ENCODE measurements at regions not wholly inside any gene's neighbourhood (a gene's known extent, or its start where the extent isn't known, plus 50 kb on each side); places are given as distances from the start of the nearest gene placed in this dataset.

DNA sequence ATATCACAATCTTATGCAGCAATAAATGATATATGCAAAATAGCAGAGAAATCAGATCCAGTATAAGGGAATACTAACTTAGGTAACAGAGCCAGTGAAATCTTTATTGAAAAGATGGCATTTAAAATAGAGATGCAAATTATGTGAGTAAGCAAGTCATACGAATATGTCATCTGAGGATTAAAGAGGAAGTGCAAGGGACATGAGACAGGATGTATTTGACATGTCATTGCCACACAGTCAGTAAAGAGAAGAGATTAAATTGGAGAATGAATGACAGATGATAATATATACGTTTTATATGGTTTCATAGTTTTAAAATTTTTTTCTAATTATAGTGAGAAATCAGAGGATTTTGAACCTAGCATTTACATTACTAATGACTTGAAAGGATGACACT, 426.4 kb downstream of the SLITRK5 start:
- Histone ChIP-seq H3K4me3 (ENCODE audit: low read depth in 1 of 2, low read length in 2 of 2) (no peak overlapping the region), H3K9me3 (ENCODE audit: control insufficient read depth in 1 of 2, low read length in 2 of 2) (peaks cover 0 to 3% of the 10 kb centered on the region in 2 donors), H3K9ac (ENCODE audit: low read depth in 1 of 2, low read length in 2 of 2) (no peak overlapping the region), H3K4me1 (ENCODE audit: control insufficient read depth in 1 of 2, insufficient read depth in 2 of 2, low read length in 2 of 2) (no peaks in the 10 kb centered on the region), H3K27me3 (ENCODE audit: control insufficient read depth in 1 of 2, insufficient read depth in 2 of 2, low read length in 2 of 2) (no peaks in the 10 kb centered on the region), H3K27ac (ENCODE audit: low read depth, low read length) (no peak overlapping the region), H3K36me3 (ENCODE audit: control insufficient read depth in 1 of 2, insufficient read depth in 2 of 2, low read length in 2 of 2) (no peaks in the 10 kb centered on the region)

DNA sequence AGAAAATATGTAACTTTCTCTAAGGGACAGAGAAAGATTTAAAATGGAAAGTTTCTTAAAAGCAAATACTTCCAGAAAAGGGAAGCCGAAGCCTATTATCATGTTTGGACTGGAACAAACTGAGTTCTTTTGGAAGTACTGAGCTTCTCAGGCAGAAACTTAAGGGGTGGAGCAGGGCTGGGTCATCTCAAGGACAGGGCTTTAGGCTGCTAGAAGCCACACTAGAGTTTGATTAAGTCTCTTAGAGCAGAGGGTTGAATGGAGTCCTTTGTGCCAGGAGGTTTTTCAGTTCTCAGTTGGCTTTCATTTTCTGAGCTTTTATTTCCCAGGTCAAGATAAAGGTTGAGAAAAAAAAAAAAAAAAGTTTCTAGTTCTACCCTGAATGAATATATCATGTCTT, 432.7 kb downstream of the SLITRK5 start:
- H3K4me3 ChIP-seq (ENCODE audit: low read depth in 1 of 2, low read length in 2 of 2), result no peak overlapping the region
- no peaks in the 10 kb centered on the region for H3K4me1 ChIP-seq (ENCODE audit: control insufficient read depth in 1 of 2, insufficient read depth in 2 of 2, low read length in 2 of 2)
- no peaks in the 10 kb centered on the region for H3K9me3 ChIP-seq (ENCODE audit: control insufficient read depth in 1 of 2, low read length in 2 of 2)
- no peak overlapping the region for H3K9ac ChIP-seq (ENCODE audit: low read depth in 1 of 2, low read length in 2 of 2)
- no peaks in the 10 kb centered on the region for H3K36me3 ChIP-seq (ENCODE audit: control insufficient read depth in 1 of 2, insufficient read depth in 2 of 2, low read length in 2 of 2)
- H3K27me3 ChIP-seq (ENCODE audit: control insufficient read depth in 1 of 2, insufficient read depth in 2 of 2, low read length in 2 of 2), result no peaks in the 10 kb centered on the region
- no peak overlapping the region for H3K27ac ChIP-seq (ENCODE audit: low read depth, low read length)

DNA sequence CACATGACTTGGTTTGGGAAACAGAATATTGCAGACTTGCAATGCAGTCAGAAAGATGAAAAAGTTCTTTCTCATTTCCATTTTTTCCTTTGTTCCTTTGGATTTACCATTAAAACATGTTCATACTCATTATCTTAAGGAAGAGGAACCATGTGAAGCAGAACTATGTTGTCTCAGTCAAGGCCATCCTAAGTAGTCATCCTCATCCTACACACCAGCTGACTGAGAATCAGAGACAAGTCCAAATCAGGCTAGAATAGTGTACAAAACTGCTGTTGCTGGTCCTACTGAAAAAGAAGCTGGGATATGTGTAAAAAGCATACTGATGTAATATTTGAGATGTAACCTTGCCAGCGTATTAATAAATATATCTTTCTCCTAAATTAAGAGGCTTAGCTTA, 433.4 kb downstream of the SLITRK5 start:
- H3K9me3 ChIP-seq (ENCODE audit: control insufficient read depth in 1 of 2, low read length in 2 of 2), result no peaks in the 10 kb centered on the region
- H3K4me1 ChIP-seq (ENCODE audit: control insufficient read depth in 1 of 2, insufficient read depth in 2 of 2, low read length in 2 of 2), result no peaks in the 10 kb centered on the region

DNA sequence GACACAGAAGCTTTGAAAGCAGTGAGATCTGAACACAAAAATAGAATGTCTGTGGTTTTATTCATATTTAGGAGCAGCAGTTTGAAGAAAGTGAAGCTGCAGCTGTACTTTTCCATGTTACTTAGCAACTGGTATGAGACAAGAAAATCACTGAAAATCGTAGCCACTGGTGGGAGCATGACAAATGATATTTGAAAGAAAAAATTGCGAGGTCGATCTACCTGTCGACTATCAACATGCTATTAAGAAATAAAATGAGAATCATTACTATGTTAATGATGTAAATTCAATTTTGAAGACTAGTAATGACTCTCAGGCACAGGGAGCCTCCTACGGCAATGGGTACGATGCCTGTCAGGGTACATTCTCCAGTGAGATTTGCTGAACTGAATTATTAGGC, 436.4 kb downstream of the SLITRK5 start:
- Histone ChIP-seq H3K4me3 (ENCODE audit: low read depth in 1 of 2, low read length in 2 of 2) (no peak overlapping the region), H3K4me1 (ENCODE audit: control insufficient read depth in 1 of 2, insufficient read depth in 2 of 2, low read length in 2 of 2) (no peaks in the 10 kb centered on the region), H3K27ac (ENCODE audit: low read depth, low read length) (no peak overlapping the region), H3K27me3 (ENCODE audit: control insufficient read depth in 1 of 2, insufficient read depth in 2 of 2, low read length in 2 of 2) (no peaks in the 10 kb centered on the region), H3K9ac (ENCODE audit: low read depth in 1 of 2, low read length in 2 of 2) (no peak overlapping the region), H3K36me3 (ENCODE audit: control insufficient read depth in 1 of 2, insufficient read depth in 2 of 2, low read length in 2 of 2) (no peaks in the 10 kb centered on the region), H3K9me3 (ENCODE audit: control insufficient read depth in 1 of 2, low read length in 2 of 2) (no peaks in the 10 kb centered on the region)

More for the DNA sequence above, 433.4 kb downstream of the SLITRK5 start:
- Histone ChIP-seq H3K4me3 (ENCODE audit: low read depth in 1 of 2, low read length in 2 of 2) (no peak overlapping the region), H3K27me3 (ENCODE audit: control insufficient read depth in 1 of 2, insufficient read depth in 2 of 2, low read length in 2 of 2) (no peaks in the 10 kb centered on the region), H3K36me3 (ENCODE audit: control insufficient read depth in 1 of 2, insufficient read depth in 2 of 2, low read length in 2 of 2) (no peaks in the 10 kb centered on the region), H3K9ac (ENCODE audit: low read depth in 1 of 2, low read length in 2 of 2) (no peak overlapping the region), H3K27ac (ENCODE audit: low read depth, low read length) (no peak overlapping the region)

DNA sequence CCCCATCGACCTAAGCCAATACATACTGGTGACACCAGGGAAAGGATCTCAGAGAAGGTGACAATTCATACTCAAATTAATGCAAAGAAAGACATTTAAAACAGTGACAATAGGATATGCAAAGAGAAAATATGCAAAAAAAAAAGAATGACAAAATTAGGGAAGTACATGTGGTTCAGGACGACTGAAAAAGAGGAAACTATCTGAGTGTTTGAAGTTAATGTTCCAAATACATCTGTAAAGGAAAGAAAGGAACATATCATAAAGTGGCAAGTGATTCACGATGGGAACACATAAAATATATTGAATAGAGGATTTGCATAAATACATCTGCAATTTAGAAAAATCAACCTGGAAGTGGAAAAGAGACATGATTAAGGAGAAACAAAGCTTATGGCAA, 441.4 kb downstream of the SLITRK5 start:
- no peak overlapping the region for H3K9ac ChIP-seq (ENCODE audit: low read depth in 1 of 2, low read length in 2 of 2)
- H3K4me3 ChIP-seq (ENCODE audit: low read depth in 1 of 2, low read length in 2 of 2), result no peak overlapping the region
- no peaks in the 10 kb centered on the region for H3K36me3 ChIP-seq (ENCODE audit: control insufficient read depth in 1 of 2, insufficient read depth in 2 of 2, low read length in 2 of 2)
- H3K4me1 ChIP-seq (ENCODE audit: control insufficient read depth in 1 of 2, insufficient read depth in 2 of 2, low read length in 2 of 2), result no peaks in the 10 kb centered on the region
- H3K9me3 ChIP-seq (ENCODE audit: control insufficient read depth in 1 of 2, low read length in 2 of 2), result peaks cover 2 to 4% of the 10 kb centered on the region in 2 donors
- H3K27ac ChIP-seq (ENCODE audit: low read depth, low read length), result no peak overlapping the region
- H3K27me3 ChIP-seq (ENCODE audit: control insufficient read depth in 1 of 2, insufficient read depth in 2 of 2, low read length in 2 of 2), result no peaks in the 10 kb centered on the region

DNA sequence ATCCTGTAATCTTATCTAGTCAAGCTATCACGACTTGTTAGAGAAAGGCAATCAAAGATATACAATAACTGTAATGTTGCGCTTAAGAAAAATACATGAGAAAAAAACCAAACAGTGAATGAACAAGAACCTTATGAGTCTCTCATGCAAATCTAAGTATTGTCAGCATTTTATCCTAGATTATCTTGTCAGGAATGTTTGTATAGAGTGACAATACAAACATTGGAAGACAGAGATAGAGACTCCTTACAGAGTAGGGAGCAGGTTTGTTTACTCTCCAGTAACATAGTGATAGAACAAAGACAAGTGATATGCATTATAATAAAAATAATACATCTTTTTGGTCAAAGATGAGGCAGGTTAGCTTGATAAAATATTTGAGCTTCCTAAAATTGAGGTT, 444.8 kb downstream of the SLITRK5 start:
- Histone ChIP-seq H3K9me3 (ENCODE audit: control insufficient read depth in 1 of 2, low read length in 2 of 2) (peaks cover 4% of the 10 kb centered on the region in 2 donors), H3K36me3 (ENCODE audit: control insufficient read depth in 1 of 2, insufficient read depth in 2 of 2, low read length in 2 of 2) (no peaks in the 10 kb centered on the region), H3K27me3 (ENCODE audit: control insufficient read depth in 1 of 2, insufficient read depth in 2 of 2, low read length in 2 of 2) (no peaks in the 10 kb centered on the region), H3K4me3 (ENCODE audit: low read depth in 1 of 2, low read length in 2 of 2) (no peak overlapping the region), H3K27ac (ENCODE audit: low read depth, low read length) (no peak overlapping the region), H3K9ac (ENCODE audit: low read depth in 1 of 2, low read length in 2 of 2) (no peak overlapping the region), H3K4me1 (ENCODE audit: control insufficient read depth in 1 of 2, insufficient read depth in 2 of 2, low read length in 2 of 2) (no peaks in the 10 kb centered on the region)

DNA sequence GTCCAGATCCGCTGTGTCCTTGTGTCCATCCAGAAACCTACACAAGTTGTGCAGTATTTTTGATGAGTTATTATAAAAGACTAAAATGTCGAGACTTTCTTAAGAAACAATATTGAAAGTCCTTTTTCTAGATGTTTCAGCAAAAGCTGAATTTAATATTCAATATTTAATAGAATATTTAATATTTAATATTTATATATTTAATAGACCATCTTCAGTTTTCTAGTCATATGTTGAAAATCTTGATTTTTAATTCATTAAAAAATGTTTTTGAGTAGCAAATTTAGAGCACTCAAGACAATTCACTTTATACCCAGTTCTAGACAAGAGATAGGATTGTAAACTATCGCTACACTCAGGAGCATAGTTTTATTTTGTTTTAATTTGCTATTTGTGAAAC, 447.8 kb downstream of the SLITRK5 start:
- Histone ChIP-seq H3K9ac (ENCODE audit: low read depth in 1 of 2, low read length in 2 of 2) (no peak overlapping the region), H3K9me3 (ENCODE audit: control insufficient read depth in 1 of 2, low read length in 2 of 2) (peaks cover 4% of the 10 kb centered on the region in 2 donors), H3K4me3 (ENCODE audit: low read depth in 1 of 2, low read length in 2 of 2) (no peak overlapping the region), H3K27me3 (ENCODE audit: control insufficient read depth in 1 of 2, insufficient read depth in 2 of 2, low read length in 2 of 2) (no peaks in the 10 kb centered on the region), H3K4me1 (ENCODE audit: control insufficient read depth in 1 of 2, insufficient read depth in 2 of 2, low read length in 2 of 2) (no peaks in the 10 kb centered on the region), H3K36me3 (ENCODE audit: control insufficient read depth in 1 of 2, insufficient read depth in 2 of 2, low read length in 2 of 2) (no peaks in the 10 kb centered on the region), H3K27ac (ENCODE audit: low read depth, low read length) (no peak overlapping the region)

DNA sequence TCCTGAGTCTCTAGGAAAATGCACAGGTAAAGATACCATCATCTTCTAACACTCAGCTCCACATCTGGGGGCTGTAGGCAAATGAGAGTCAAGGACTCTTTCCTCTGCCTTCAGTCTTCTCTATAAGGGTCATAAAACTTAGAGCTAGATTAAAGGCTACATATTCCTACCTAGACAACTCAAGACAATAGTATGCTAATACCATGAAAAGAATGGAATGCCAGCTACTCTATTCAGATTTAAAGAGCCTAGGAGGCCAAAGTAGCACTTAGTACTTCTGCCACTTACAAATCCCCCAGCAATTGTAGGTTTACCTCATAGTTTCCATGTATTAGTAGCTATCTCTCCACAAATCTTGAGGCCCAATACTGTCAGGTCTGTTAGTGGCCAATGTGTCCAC, 453.0 kb downstream of the SLITRK5 start:
- no peaks in the 10 kb centered on the region for H3K4me1 ChIP-seq (ENCODE audit: control insufficient read depth in 1 of 2, insufficient read depth in 2 of 2, low read length in 2 of 2)
- no peaks in the 10 kb centered on the region for H3K27me3 ChIP-seq (ENCODE audit: control insufficient read depth in 1 of 2, insufficient read depth in 2 of 2, low read length in 2 of 2)
- no peak overlapping the region for H3K9ac ChIP-seq (ENCODE audit: low read depth in 1 of 2, low read length in 2 of 2)
- H3K4me3 ChIP-seq (ENCODE audit: low read depth in 1 of 2, low read length in 2 of 2), result no peak overlapping the region
- peaks cover 0 to 17% of the 10 kb centered on the region in 2 donors for H3K9me3 ChIP-seq (ENCODE audit: control insufficient read depth in 1 of 2, low read length in 2 of 2)
- no peaks in the 10 kb centered on the region for H3K36me3 ChIP-seq (ENCODE audit: control insufficient read depth in 1 of 2, insufficient read depth in 2 of 2, low read length in 2 of 2)
- no peak overlapping the region for H3K27ac ChIP-seq (ENCODE audit: low read depth, low read length)

DNA sequence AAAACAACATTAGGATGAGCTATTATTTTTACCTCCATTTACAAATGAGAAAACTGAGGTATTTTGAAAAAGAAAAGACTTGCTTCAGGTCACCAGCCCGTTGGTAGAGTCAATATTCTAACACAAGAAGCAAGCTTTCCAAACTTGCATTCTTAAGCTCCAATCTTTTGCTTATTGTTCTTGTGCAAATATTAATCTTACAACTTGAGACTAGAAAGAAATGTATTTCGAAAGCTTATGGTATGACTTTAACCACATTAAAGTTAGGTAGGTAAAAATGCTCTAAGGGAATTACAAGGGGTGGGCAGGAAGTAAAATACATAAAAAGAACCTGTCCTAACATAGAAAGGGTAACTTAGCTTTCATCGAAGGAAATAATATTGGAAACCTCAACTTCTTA, 453.9 kb downstream of the SLITRK5 start:
- Histone ChIP-seq H3K36me3 (ENCODE audit: control insufficient read depth in 1 of 2, insufficient read depth in 2 of 2, low read length in 2 of 2) (no peaks in the 10 kb centered on the region), H3K27me3 (ENCODE audit: control insufficient read depth in 1 of 2, insufficient read depth in 2 of 2, low read length in 2 of 2) (no peaks in the 10 kb centered on the region), H3K4me3 (ENCODE audit: low read depth in 1 of 2, low read length in 2 of 2) (no peak overlapping the region), H3K9me3 (ENCODE audit: control insufficient read depth in 1 of 2, low read length in 2 of 2) (peaks cover 0 to 17% of the 10 kb centered on the region in 2 donors), H3K27ac (ENCODE audit: low read depth, low read length) (no peak overlapping the region), H3K4me1 (ENCODE audit: control insufficient read depth in 1 of 2, insufficient read depth in 2 of 2, low read length in 2 of 2) (no peaks in the 10 kb centered on the region), H3K9ac (ENCODE audit: low read depth in 1 of 2, low read length in 2 of 2) (no peak overlapping the region)

DNA sequence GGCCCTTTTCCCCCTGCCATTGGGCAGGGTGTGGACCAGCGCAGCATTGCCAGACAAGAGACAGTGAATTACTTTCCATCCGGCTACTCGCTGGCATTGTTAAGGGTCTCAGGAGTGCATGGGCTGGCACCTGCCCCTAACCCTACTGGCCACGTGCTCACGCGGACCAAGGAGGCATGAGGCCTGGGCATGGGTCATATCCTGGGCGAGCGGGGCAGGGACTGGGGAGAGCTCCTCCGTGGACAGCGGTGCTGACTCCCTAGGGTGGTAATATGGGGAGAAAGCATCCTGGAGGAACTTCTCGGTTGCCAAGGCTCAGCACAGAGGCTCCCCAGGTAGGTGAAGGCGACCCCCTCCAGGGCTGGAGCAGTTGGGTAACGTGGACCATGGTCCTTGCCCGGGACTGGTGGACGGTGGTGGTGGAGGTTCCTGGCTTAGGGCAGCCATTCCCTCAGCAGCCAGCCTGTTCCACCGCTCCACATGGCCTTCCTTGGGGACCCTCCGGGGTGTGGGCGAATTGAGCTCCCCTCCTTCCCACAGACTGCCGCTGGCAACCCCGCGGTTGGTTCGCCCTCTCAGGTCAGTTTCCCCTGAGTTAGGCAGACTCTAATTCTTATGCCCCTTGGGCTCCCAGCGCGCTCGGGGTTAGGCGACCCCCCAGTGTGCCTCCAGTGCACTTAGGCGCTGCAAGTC, 465.1 kb downstream of the SLITRK5 start:
- H3K4me1 ChIP-seq (ENCODE audit: control insufficient read depth in 1 of 2, insufficient read depth in 2 of 2, low read length in 2 of 2), result no peaks in the 10 kb centered on the region
- H3K4me3 ChIP-seq (ENCODE audit: low read depth in 1 of 2, low read length in 2 of 2), result no peak overlapping the region
- no peaks in the 10 kb centered on the region for H3K36me3 ChIP-seq (ENCODE audit: control insufficient read depth in 1 of 2, insufficient read depth in 2 of 2, low read length in 2 of 2)
- no peak overlapping the region for H3K27ac ChIP-seq (ENCODE audit: low read depth, low read length)
- H3K9me3 ChIP-seq (ENCODE audit: control insufficient read depth in 1 of 2, low read length in 2 of 2), result peaks cover 8 to 15% of the 10 kb centered on the region in 2 donors
- no peak overlapping the region for H3K9ac ChIP-seq (ENCODE audit: low read depth in 1 of 2, low read length in 2 of 2)
- no peaks in the 10 kb centered on the region for H3K27me3 ChIP-seq (ENCODE audit: control insufficient read depth in 1 of 2, insufficient read depth in 2 of 2, low read length in 2 of 2)

DNA sequence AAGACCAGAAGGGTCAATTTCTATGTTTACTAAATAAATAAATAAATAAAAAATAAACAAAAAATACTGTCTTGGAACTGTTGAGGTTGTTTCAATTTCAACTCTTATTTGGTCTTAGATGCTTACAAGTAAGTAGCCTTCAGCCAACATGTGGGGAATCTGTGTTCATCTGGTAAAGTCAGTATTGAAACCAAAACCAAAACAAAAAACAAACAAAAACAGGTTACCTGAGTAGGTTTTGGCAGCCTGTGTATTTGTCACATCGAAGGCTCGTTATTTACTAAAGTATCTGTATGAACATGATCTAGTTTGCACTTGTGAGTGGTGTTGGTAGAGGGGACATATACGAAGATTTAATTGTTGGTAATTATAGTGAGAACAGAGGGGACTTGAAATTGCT, 471.5 kb downstream of the SLITRK5 start:
- Histone ChIP-seq H3K36me3 (ENCODE audit: control insufficient read depth in 1 of 2, insufficient read depth in 2 of 2, low read length in 2 of 2) (no peaks in the 10 kb centered on the region), H3K9ac (ENCODE audit: low read depth in 1 of 2, low read length in 2 of 2) (no peak overlapping the region), H3K9me3 (ENCODE audit: control insufficient read depth in 1 of 2, low read length in 2 of 2) (peaks cover 10 to 18% of the 10 kb centered on the region in 2 donors), H3K27me3 (ENCODE audit: control insufficient read depth in 1 of 2, insufficient read depth in 2 of 2, low read length in 2 of 2) (no peaks in the 10 kb centered on the region), H3K4me3 (ENCODE audit: low read depth in 1 of 2, low read length in 2 of 2) (no peak overlapping the region), H3K27ac (ENCODE audit: low read depth, low read length) (no peak overlapping the region), H3K4me1 (ENCODE audit: control insufficient read depth in 1 of 2, insufficient read depth in 2 of 2, low read length in 2 of 2) (no peaks in the 10 kb centered on the region)
